SH-SY5Y (cell line): ENCODE measurements at regions not wholly inside any gene's neighbourhood (a gene's known extent, or its start where the extent isn't known, plus 50 kb on each side); places are given as distances from the start of the nearest gene placed in this dataset.

Source experiments
- GATA2 ChIP-seq: IDR thresholded peaks from 2 replicates; pipeline ENCODE4 v1.6.1; 2011; ENCODE audit warnings: mild to moderate bottlenecking, low read depth, low read length
- GATA3 ChIP-seq: IDR thresholded peaks from 2 replicates; pipeline ENCODE4 v1.6.1; 2011; ENCODE audit warnings: low read depth, mild to moderate bottlenecking, low read length, moderate library complexity

- no peak for TF ChIP-seq GATA3
- no peak for TF ChIP-seq GATA2
Measured at GRCh38 chr4:62402088-62402806, 1202.1 kb downstream of the ADGRL3 start.
